GM19467 (cell line): ENCODE measurements at regions not wholly inside any gene's neighbourhood (a gene's known extent, or its start where the extent isn't known, plus 50 kb on each side); places are given as distances from the start of the nearest gene placed in this dataset.

Source experiments
- ATAC-seq: cut with Tn5 transposase; IDR thresholded peaks from one replicate; pipeline ENCODE4 v1.9.1; 2021; ENCODE audit warnings: mild to moderate bottlenecking, moderate library complexity; ENCODE audit not compliant: unreplicated experiment

- peak; percentile 44 for ATAC-seq
These were observed 304.0 kb downstream of the LPIN1 start for GRCh38 chr2:12050396-12050795.

GRCh38 chr2:12051831-12052230 is 305.4 kb downstream of the LPIN1 start:
- no peak for ATAC-seq

GRCh38 chr2:12052796-12053195 is 306.4 kb downstream of the LPIN1 start:
- ATAC-seq, result no peak

GRCh38 chr2:12054956-12055618 is 308.7 kb downstream of the LPIN1 start:
- ATAC-seq, result no peak

- ATAC-seq, result peak; percentile 92
These were observed 311.2 kb downstream of the LPIN1 start for GRCh38 chr2:12057436-12058166.

GRCh38 chr2:12059616-12060441 is 313.4 kb downstream of the LPIN1 start:
- ATAC-seq, result no peak

- no peak for ATAC-seq
These were observed 314.5 kb downstream of the LPIN1 start for GRCh38 chr2:12060886-12061285.

GRCh38 chr2:12061286-12062052 is 315.0 kb downstream of the LPIN1 start:
- no peak for ATAC-seq

GRCh38 chr2:12062053-12062395 is 315.6 kb downstream of the LPIN1 start:
- ATAC-seq, result no peak

GRCh38 chr2:12063210-12063609 is 316.8 kb downstream of the LPIN1 start:
- ATAC-seq, result no peak

- ATAC-seq, result no peak
These were observed 317.7 kb downstream of the LPIN1 start for GRCh38 chr2:12064153-12064552.

- ATAC-seq, result no peak
These were observed 319.7 kb downstream of the LPIN1 start for GRCh38 chr2:12066116-12066515.

GRCh38 chr2:12066986-12067385 is 320.6 kb downstream of the LPIN1 start:
- ATAC-seq, result no peak

- ATAC-seq, result no peak
These were observed 322.5 kb downstream of the LPIN1 start for GRCh38 chr2:12068796-12069538.

- ATAC-seq, result no peak
These were observed 323.7 kb downstream of the LPIN1 start for GRCh38 chr2:12070153-12070552.

- no peak for ATAC-seq
These were observed 324.1 kb downstream of the LPIN1 start for GRCh38 chr2:12070581-12070980.

GRCh38 chr2:12071318-12071717 is 324.9 kb downstream of the LPIN1 start:
- peak; percentile 55 for ATAC-seq

GRCh38 chr2:12073217-12073852 is 326.9 kb downstream of the LPIN1 start:
- ATAC-seq, result no peak

- no peak for ATAC-seq
These were observed 327.9 kb downstream of the LPIN1 start for GRCh38 chr2:12074126-12074844.
